ENCODE measurements at regions not wholly inside any gene's neighbourhood (a gene's known extent, or its start where the extent isn't known, plus 50 kb on each side); places are given as distances from the start of the nearest gene placed in this dataset.

GRCh38 chr16:60170196-60170595, 1436.1 kb upstream of the GOT2 start:
- Histone ChIP-seq H3K27me3 (ENCODE audit: insufficient read depth, low read depth) (no peaks in the 10 kb centered on the region), H3F3A (ENCODE audit: insufficient read depth, low read depth) (no peaks in the 10 kb centered on the region), H3K9me2 (ENCODE audit: insufficient read depth) (no peaks in the 10 kb centered on the region), H3K9me3 (ENCODE audit: insufficient read depth, low read depth) (no peaks in the 10 kb centered on the region), H3K4me1 (replicated peaks; ENCODE audit: insufficient read depth) (no peaks in the 10 kb centered on the region), H3K4me3 (no peak overlapping the region), H3K79me2 (ENCODE audit: low read depth) (no peaks in the 10 kb centered on the region), H3K4me2 (no peak overlapping the region), H2AFZ (no peak overlapping the region), H4K20me1 (ENCODE audit: insufficient read depth) (no peaks in the 10 kb centered on the region), H3K36me3 (ENCODE audit: low read depth) (no peaks in the 10 kb centered on the region), H3K27ac (no peak overlapping the region)
- TF ChIP-seq CTCF (conservative IDR thresholded peaks at IDR 0.05): no peak
- TF ChIP-seq EZH2 (IDR thresholded peaks at IDR 0.05; ENCODE audit: low read depth): no peak
- POLR2A ChIA-PET (ENCODE audit: unreplicated experiment): no interaction called here
- intact Hi-C loops (cut with micrococcal nuclease; ENCODE audit: unreplicated experiment): no loop called here
- no peak for DNase-seq
- no TSS peak for BruUV-seq (replicated peaks)
- CTCF ChIA-PET: no interaction called here

GRCh38 chr16:60166111-60166510, 1432.0 kb upstream of the GOT2 start:
- no peaks in the 10 kb centered on the region for H3K9me2 ChIP-seq (ENCODE audit: insufficient read depth)
- CTCF ChIA-PET: no interaction called here
- no peak for DNase-seq
- no peaks in the 10 kb centered on the region for H3K36me3 ChIP-seq (ENCODE audit: low read depth)
- no peaks in the 10 kb centered on the region for H4K20me1 ChIP-seq (ENCODE audit: insufficient read depth)
- intact Hi-C loops (cut with micrococcal nuclease; ENCODE audit: unreplicated experiment): no loop called here
- no peak for TF ChIP-seq EZH2 (IDR thresholded peaks at IDR 0.05; ENCODE audit: low read depth)
- no peak for TF ChIP-seq CTCF (conservative IDR thresholded peaks at IDR 0.05)
- no peak overlapping the region for H2AFZ ChIP-seq
- no peak overlapping the region for H3K4me3 ChIP-seq
- no peaks in the 10 kb centered on the region for H3K27me3 ChIP-seq (ENCODE audit: insufficient read depth, low read depth)
- H3K79me2 ChIP-seq (ENCODE audit: low read depth): no peaks in the 10 kb centered on the region
- BruUV-seq (replicated peaks): no TSS peak
- no peaks in the 10 kb centered on the region for H3K4me1 ChIP-seq (replicated peaks; ENCODE audit: insufficient read depth)
- no peak overlapping the region for H3K4me2 ChIP-seq
- H3K9me3 ChIP-seq (ENCODE audit: insufficient read depth, low read depth): no peaks in the 10 kb centered on the region
- H3K27ac ChIP-seq: no peak overlapping the region
- no peaks in the 10 kb centered on the region for H3F3A ChIP-seq (ENCODE audit: insufficient read depth, low read depth)
- POLR2A ChIA-PET (ENCODE audit: unreplicated experiment): no interaction called here

- Histone ChIP-seq H3K27me3 (ENCODE audit: insufficient read depth, low read depth) (no peaks in the 10 kb centered on the region), H3K4me2 (no peak overlapping the region), H3K9me2 (ENCODE audit: insufficient read depth) (no peaks in the 10 kb centered on the region), H3F3A (ENCODE audit: insufficient read depth, low read depth) (no peaks in the 10 kb centered on the region), H3K4me1 (replicated peaks; ENCODE audit: insufficient read depth) (no peaks in the 10 kb centered on the region), H3K4me3 (no peak overlapping the region), H4K20me1 (ENCODE audit: insufficient read depth) (no peaks in the 10 kb centered on the region), H3K36me3 (ENCODE audit: low read depth) (no peaks in the 10 kb centered on the region), H3K27ac (no peak overlapping the region), H2AFZ (no peak overlapping the region), H3K9me3 (ENCODE audit: insufficient read depth, low read depth) (no peaks in the 10 kb centered on the region), H3K79me2 (ENCODE audit: low read depth) (no peaks in the 10 kb centered on the region)
- CTCF ChIA-PET: no interaction called here
- BruUV-seq (replicated peaks): no TSS peak
- DNase-seq: peak in 1 of 2 experiments; percentile 42
- POLR2A ChIA-PET (ENCODE audit: unreplicated experiment): no interaction called here
- TF ChIP-seq CTCF (conservative IDR thresholded peaks at IDR 0.05): no peak
- no peak for TF ChIP-seq EZH2 (IDR thresholded peaks at IDR 0.05; ENCODE audit: low read depth)
- intact Hi-C loops (cut with micrococcal nuclease; ENCODE audit: unreplicated experiment): no loop called here
Observed at GRCh38 chr16:60151987-60152386, 1417.9 kb upstream of the GOT2 start.

All from PC-9 (cell line).